GM21447 (cell line): ENCODE measurements at regions not wholly inside any gene's neighbourhood (a gene's known extent, or its start where the extent isn't known, plus 50 kb on each side); places are given as distances from the start of the nearest gene placed in this dataset.

Source experiments
- ATAC-seq: cut with Tn5 transposase; IDR thresholded peaks from one replicate; pipeline ENCODE4 v1.9.1; 2021; ENCODE audit not compliant: unreplicated experiment

DNA sequence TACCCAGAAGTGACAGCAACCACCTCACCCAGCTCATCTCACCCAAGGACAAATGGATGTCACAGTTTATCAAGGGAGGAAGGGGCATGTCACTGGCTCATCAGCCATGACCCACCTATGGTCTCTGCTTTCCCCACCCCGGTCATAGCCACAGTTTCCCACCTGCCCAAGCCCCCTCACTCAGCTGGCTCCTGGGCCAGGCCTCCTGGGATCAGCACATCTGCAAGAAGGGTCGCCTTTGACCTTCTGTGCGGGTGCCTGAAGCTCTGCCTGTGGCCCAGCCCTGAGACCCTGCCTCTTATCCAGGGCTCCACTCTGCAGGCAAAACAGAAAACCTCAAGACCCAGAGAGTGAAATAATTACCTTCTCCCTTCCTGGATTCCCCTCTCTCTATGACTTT is 236.4 kb downstream of the BUD13 start:
- no peak for ATAC-seq

GRCh38 chr11:116535994-116536393 is 236.8 kb downstream of the BUD13 start:
- ATAC-seq = no peak

- ATAC-seq = no peak
Measured at GRCh38 chr11:116535120-116535519, 237.7 kb downstream of the BUD13 start.

- no peak for ATAC-seq
Measured at GRCh38 chr11:116534270-116534975, 238.4 kb downstream of the BUD13 start.

DNA sequence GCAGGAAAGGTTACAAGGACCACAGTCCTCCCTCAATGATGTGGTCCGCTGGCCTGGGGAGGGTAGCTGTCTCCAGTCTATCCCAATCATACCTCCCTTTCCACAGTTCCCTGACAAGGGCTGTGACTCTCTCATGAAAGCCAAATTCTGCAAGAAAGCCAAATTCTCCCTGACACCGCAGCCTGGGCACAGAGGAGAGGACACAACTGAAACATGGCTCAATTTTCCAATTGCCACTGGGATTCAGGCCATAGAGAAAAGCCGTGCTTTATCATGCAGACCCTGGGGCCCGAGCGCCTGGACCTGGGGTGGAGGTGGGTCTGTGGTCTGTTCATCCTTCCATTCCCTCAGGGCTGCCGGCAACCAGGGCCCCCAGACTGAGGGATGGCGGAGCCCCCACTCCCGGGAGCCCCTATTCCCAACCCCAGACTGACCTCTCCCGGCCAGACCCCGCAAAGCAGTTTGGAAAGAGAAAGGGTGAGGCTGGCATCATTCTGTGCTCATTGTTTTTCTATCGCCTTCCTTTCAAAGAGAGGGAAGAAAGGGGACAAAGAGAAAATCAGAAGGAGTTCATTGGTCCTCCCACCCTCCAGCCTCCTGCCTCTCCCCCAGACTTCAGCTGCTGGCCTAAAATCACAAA is 239.5 kb downstream of the BUD13 start:
- ATAC-seq = no peak

DNA sequence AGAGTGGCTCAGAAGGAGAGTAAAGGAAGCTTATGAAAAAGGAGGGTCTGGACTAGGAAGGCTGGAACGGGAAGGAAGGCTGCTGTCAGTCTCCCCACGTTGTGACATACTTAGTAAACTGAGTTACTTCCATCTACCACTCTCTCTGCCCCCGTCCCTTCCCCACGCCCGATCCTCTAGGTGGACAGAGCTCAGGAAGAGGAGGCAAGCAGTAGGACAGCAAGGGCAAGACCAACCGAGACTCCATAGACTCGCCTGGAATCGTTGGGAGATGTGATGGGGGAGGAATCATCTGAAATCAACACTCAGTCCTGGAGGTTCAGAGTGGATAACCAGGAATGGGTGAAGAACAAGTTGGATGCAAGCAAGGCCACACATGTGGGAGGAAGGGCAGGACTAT is 240.7 kb downstream of the BUD13 start:
- ATAC-seq = no peak

DNA sequence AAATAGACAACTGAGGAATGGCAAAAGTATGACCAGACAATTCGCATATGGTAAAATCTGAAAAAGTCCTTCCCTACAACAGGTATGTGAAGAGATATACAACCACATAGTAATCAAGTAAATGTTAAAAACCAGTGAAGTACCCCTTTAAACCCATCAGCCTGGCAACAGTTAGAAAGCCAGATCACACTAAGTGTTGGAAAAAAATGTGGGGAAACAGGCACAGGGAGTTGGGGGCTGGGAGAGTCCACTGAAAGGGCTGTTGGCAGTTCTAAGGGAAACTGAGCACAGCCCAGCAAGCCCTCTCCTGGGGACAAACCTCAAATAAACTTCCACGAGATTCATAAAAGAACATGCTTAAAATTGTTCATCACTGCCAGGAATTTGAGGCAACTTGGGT is 242.1 kb downstream of the BUD13 start:
- no peak for ATAC-seq

DNA sequence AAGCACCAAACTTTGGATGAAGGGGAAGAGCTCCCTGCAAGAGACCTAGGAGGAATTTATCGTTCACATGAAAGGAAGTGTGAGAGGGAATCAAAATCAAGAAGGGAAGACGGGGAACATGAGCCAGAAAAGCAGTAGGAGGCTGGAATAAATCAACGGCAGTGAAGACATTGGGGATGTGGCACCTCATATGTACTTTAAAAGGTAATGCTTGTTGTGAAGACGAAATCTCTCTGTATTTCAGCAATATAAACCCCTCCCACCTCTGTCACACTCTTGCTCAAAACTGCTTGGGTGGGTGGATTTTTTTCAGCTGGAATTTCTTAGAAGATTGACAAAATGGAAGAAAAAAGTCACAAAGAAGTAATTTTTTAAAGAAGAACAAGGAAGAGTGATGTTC is 243.5 kb downstream of the BUD13 start:
- no peak for ATAC-seq

DNA sequence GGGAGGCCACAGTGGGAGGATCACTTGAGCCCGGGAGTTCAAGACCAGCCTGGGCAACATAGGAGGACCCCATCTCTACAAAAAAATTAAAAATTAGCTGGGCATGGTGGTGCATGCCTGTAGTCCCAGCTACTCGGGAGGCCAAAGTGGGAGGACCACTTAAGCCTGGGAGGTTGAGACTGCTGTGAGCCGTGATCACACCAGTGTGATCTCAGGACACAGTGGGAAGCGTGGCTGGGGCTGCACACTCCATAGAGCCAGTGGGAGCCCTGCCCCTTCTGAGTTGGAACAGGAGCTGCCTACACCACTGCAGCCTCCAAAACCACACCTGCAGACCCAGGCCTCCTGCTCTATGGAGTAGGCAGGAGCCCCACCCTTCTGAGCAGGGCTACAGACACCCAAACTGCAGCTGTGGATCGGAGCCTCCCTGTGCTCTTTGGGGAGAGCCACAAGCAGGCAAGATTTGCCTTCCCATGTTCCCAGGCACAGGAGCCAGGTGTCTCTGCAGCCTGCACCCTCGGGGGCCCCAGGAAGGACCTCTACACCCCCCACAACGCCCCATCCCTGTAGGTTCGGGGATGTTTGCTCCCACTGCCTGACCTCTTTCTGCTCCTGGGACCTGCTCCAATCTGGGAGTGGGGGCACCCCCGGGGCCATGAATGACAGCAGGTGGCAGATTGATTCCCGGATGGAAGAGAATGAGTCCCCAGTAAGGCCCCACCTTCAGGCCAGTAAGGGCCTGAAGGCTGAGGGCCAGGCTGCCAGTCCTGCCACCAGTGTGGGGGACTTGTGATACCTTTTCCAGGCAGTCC is 245.4 kb downstream of the BUD13 start:
- no peak for ATAC-seq

GRCh38 chr11:116525961-116526495 is 246.8 kb downstream of the BUD13 start:
- no peak for ATAC-seq

GRCh38 chr11:116519499-116519898 is 253.3 kb downstream of the BUD13 start:
- ATAC-seq = no peak

- no peak for ATAC-seq
Measured at GRCh38 chr11:116518141-116518540, 254.6 kb downstream of the BUD13 start.

DNA sequence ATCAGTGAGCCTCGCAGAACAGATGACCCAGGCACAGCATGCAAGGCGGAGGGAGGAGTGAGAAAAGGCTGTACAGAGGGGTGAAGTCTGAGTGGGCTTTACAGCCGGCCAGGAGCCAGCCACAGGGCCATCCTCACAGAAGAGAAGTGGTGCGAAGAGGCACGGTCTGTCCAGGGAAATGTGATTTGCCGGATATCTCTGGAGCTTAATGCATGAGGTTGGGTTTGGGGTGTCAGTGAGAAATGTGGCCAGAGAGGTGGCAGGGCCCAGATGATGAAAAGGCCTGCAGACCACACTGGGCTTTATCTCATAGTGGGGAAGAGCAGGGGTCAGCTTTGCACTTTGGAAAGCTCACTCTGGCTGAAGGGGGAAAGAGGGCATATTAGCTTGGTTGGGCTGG is 255.2 kb downstream of the BUD13 start:
- no peak for ATAC-seq

DNA sequence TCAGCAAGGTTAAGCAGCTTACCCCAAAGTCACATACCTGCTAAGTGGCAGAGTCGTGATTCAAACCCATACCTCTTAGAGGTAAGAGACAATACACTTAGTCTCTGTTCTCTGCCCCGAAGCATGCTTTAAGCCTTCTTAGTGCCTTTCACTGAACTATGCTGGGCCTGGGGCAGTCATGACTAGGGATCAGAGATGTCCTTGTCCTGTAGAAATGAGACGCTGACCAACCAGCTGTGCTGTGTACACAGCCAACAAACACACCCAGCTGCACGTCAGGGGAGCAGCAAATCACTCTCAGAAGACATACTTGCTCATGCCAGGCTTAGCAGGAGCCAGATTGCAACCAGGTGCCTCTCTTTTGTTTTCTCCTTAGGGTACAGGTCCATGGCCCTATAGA is 255.7 kb downstream of the BUD13 start:
- ATAC-seq = no peak

DNA sequence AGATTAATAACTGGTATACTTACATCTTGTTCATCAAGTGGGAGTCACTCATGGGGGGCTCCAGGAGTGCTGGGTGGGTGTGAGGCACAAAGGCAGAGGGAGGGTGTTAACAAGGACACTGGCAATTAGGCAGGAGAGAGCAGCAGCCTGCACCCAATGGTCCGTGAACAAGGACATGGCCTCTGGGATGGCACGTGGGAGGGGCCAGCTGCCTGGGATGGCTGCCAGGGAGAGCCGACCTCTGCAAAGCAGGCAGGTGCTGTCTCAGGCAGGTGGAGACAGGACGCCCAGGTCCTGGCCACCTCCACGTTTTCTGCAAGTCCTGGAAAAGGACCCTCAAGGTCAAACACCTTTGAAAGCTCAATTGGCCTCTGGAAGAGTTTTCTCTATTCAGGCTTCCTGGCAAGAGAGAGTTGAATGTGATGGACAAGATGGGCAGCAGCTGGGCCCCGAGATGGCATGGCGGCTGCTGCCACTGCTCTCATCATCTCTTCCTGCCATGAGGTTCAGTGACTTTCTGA is 257.1 kb downstream of the BUD13 start:
- no peak for ATAC-seq

DNA sequence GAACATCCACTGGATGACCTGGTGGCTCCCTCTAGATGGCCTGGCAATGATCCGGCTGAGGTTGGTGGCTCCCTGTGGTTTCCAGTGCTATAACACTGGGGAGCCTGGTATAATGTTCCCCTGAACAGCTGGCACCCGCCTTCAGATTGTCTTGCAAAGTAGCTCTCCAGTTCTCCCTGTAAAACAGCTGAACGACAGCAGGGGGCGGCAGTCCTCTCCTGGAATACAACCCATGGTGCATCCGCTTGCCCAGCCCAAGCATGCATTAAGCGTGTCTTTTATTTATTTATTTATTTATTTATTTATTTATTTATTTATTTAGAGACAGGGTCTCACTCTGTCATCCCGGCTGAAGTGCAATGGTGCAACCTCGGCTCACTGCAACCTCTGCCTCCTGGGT is 258.9 kb downstream of the BUD13 start:
- ATAC-seq = no peak

GRCh38 chr11:116513278-116513823 is 259.4 kb downstream of the BUD13 start:
- no peak for ATAC-seq

GRCh38 chr11:116512841-116513240 is 259.9 kb downstream of the BUD13 start:
- no peak for ATAC-seq

DNA sequence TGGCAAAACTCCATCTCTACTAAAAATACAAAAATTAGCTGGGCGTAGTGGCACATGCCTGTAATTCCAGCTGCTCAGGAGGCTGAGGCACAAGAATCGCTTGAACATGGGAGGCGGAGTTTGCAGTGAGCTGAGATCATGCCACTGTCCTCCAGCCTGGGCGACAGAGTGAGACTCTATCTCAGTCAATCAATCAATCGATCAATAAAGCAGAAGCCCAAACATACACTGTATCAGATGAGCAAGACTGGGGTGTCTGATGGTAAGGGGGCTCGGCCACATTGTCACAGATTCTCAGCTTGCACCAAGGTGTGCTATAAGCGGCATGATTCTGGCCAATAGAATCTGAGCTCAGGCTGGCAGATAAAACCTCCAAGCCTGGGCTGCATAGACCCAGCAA is 261.1 kb downstream of the BUD13 start:
- no peak for ATAC-seq

GRCh38 chr11:116510886-116511650 is 261.7 kb downstream of the BUD13 start:
- ATAC-seq = no peak

DNA sequence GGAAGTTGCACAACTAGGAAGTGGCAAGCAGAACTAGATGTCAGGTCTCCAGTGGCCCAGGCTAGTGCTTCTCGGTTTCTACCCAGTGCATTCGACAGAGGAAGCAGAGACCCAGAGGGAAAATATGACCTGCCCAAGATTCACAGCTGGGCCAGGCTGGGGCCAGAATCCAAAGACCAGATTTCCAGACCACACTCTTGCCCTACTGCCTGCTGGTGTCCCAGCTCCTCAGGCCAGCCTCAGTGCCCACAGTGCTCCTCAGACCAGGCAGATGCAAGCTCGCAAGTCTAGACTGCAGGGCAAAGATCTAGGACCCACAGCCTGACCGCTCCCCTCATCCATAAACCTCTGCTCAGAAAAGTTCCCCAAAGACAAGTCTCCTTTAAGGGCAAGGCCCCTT is 262.6 kb downstream of the BUD13 start:
- no peak for ATAC-seq
